ENCODE measurements at regions not wholly inside any gene's neighbourhood (a gene's known extent, or its start where the extent isn't known, plus 50 kb on each side); places are given as distances from the start of the nearest gene placed in this dataset.

- TF ChIP-seq EZH2 (IDR thresholded peaks at IDR 0.05; ENCODE audit: borderline replicate concordance, low read depth, low read length, poor library complexity, severe bottlenecking) (no peak), CTCF (conservative IDR thresholded peaks at IDR 0.05; ENCODE audit: low read depth, low read length) (no peak)
Measured at GRCh38 chr7:130823060-130823459, 89.1 kb upstream of the KLF14 start.

Data from A673 (cell line).